Gastrocnemius medialis (tissue), 4 donors: ENCODE measurements at regions not wholly inside any gene's neighbourhood (a gene's known extent, or its start where the extent isn't known, plus 50 kb on each side); places are given as distances from the start of the nearest gene placed in this dataset.

Experiments
- ATAC-seq, 2 donors: fragments of 150-250 bp; one replicate each; pipeline ENCODE4 v1.9.1; 2016
- DNase-seq, 2 donors: peaks; one replicate each; pipeline ENCODE4 v3.0.0-alpha.2; 2019
- H3K27ac ChIP-seq, 4 donors: fragments of 200-600 bp; sonication (generic); 1 replicate in 1 of 4; 2 replicates in 3 of 4; pipeline ENCODE4 v1.5.1; 2016 to 2018; ENCODE audit warnings: mild to moderate bottlenecking in 2 of 4, moderate library complexity in 1 of 4
- H3K27me3 ChIP-seq, 3 donors: fragments of 200-600 bp; sonication (generic) in 2 of 3; 1 replicate in 1 of 3; 2 replicates in 2 of 3; pipeline versions ENCODE4 v1.5.1 to v1.6.0; 2016 to 2019; ENCODE audit warnings: mild to moderate bottlenecking in 1 of 3, moderate library complexity in 1 of 3
- H3K36me3 ChIP-seq, 2 donors: fragments of 200-600 bp; sonication (generic) in 1 of 2; one replicate each; pipeline ENCODE4 v1.5.1; 2017 to 2018
- H3K4me1 ChIP-seq, 2 donors: fragments of 200-600 bp; sonication (generic) in 1 of 2; one replicate each; pipeline ENCODE4 v1.5.1; 2016 to 2017; ENCODE audit warnings: mild to moderate bottlenecking in 2 of 2
- H3K4me3 ChIP-seq, 4 donors: fragments of 200-600 bp; sonication (generic) in 3 of 4; 1 replicate in 1 of 4; 2 replicates in 3 of 4; pipeline ENCODE4 v1.5.1; 2016 to 2019; ENCODE audit warnings: mild to moderate bottlenecking in 2 of 4
- H3K9me3 ChIP-seq, 3 donors: fragments of 200-600 bp; sonication (generic) in 2 of 3; 1 replicate in 1 of 3; 2 replicates in 2 of 3; pipeline ENCODE4 v1.5.1; 2016 to 2019
- POLR2A ChIP-seq, 2 donors: fragments of 450-650 bp; IDR thresholded peaks; one replicate each; pipeline ENCODE4 v1.6.1; 2017; ENCODE audit warnings: antibody characterized with exemption in 2 of 2, mild to moderate bottlenecking in 2 of 2, moderate library complexity in 2 of 2
- in situ Hi-C, 4 donors: fragments of 200-750 bp; cut with MboI; loops; one replicate each; pipeline versions ENCODE4 v1.15.0 to v1.8.0; 2017; ENCODE audit warnings: low sequenced_read_pairs in 4 of 4
- intact Hi-C: fragments of 100-400 bp; cut with DNase I; formaldehyde crosslinking; loops from one replicate; pipeline ENCODE4 v1.15.1; 2023; ENCODE audit warnings: low total_unique reads
- TF ChIP-seq, protein P1 (sequence below), 5 experiments: fragments of 450-650 bp in 3 of 5; fragments of 200-600 bp in 2 of 5; sonication (generic) in 2 of 5; IDR thresholded peaks in 4 of 5; conservative IDR thresholded peaks in 1 of 5; 1 replicate in 4 of 5; 2 replicates in 1 of 5; pipeline ENCODE4 v1.5.1; 2016 to 2019; ENCODE audit warnings: antibody characterized with exemption in 5 of 5, mild to moderate bottlenecking in 3 of 5, moderate library complexity in 3 of 5

GRCh38 chr12:97359021-97359690, 103.4 kb upstream of the RMST start:
- Histone ChIP-seq H3K9me3 (no peaks in the 10 kb centered on the region), H3K27ac (no peak overlapping the region), H3K4me3 (no peak overlapping the region), H3K27me3 (no peaks in the 10 kb centered on the region), H3K36me3 (no peaks in the 10 kb centered on the region), H3K4me1 (no peaks in the 10 kb centered on the region)
- in situ Hi-C loops: no loop called here
- no peak for TF ChIP-seq POLR2A (IDR thresholded peaks at IDR 0.05)
- TF ChIP-seq, protein P1, sequence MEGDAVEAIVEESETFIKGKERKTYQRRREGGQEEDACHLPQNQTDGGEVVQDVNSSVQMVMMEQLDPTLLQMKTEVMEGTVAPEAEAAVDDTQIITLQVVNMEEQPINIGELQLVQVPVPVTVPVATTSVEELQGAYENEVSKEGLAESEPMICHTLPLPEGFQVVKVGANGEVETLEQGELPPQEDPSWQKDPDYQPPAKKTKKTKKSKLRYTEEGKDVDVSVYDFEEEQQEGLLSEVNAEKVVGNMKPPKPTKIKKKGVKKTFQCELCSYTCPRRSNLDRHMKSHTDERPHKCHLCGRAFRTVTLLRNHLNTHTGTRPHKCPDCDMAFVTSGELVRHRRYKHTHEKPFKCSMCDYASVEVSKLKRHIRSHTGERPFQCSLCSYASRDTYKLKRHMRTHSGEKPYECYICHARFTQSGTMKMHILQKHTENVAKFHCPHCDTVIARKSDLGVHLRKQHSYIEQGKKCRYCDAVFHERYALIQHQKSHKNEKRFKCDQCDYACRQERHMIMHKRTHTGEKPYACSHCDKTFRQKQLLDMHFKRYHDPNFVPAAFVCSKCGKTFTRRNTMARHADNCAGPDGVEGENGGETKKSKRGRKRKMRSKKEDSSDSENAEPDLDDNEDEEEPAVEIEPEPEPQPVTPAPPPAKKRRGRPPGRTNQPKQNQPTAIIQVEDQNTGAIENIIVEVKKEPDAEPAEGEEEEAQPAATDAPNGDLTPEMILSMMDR (IDR thresholded peaks at IDR 0.05 in 4 of 5, conservative IDR thresholded peaks at IDR 0.05 in 1 of 5): no peak
- intact Hi-C loops: no loop called here
- ATAC-seq: no peak
- DNase-seq: no peak

DNA sequence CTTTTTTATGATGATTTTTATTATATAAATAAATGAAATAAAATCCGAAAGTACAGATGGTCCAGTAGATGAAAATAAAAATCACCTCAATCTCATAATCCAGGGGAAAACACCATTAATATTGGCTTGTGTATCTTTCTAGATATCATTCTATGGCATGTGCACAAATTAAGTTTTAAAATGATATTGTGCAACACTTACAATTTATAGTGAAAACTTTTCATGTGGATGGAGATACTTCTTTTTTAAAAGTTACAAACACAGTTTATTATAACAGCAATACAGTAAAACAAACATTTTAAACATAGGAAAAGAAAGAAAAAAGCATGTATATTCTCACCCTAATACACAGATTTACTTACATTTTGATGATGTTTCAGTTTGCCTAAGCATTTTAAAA, 98.9 kb upstream of the RMST start:
- in situ Hi-C loops (no loop called here), intact Hi-C loops (no loop called here)
- no peak for DNase-seq
- Histone ChIP-seq H3K9me3 (no peaks in the 10 kb centered on the region), H3K4me1 (no peaks in the 10 kb centered on the region), H3K36me3 (no peaks in the 10 kb centered on the region), H3K27ac (no peak overlapping the region), H3K27me3 (no peaks in the 10 kb centered on the region), H3K4me3 (no peak overlapping the region)
- ATAC-seq: no peak
- no peak for TF ChIP-seq POLR2A (IDR thresholded peaks at IDR 0.05)
- TF ChIP-seq, protein P1 (IDR thresholded peaks at IDR 0.05 in 4 of 5, conservative IDR thresholded peaks at IDR 0.05 in 1 of 5): no peak

GRCh38 chr12:97368462-97369163, 94.0 kb upstream of the RMST start:
- no peaks in the 10 kb centered on the region for H3K4me1 ChIP-seq
- no peak for TF ChIP-seq POLR2A (IDR thresholded peaks at IDR 0.05)
- TF ChIP-seq, protein P1 (IDR thresholded peaks at IDR 0.05 in 4 of 5, conservative IDR thresholded peaks at IDR 0.05 in 1 of 5): no peak
- DNase-seq: no peak
- no peaks in the 10 kb centered on the region for H3K9me3 ChIP-seq
- ATAC-seq: no peak
- H3K27ac ChIP-seq: no peak overlapping the region
- in situ Hi-C loops (no loop called here), intact Hi-C loops (no loop called here)
- H3K36me3 ChIP-seq: no peaks in the 10 kb centered on the region
- no peaks in the 10 kb centered on the region for H3K27me3 ChIP-seq
- H3K4me3 ChIP-seq: no peak overlapping the region

- Histone ChIP-seq H3K27me3 (no peaks in the 10 kb centered on the region), H3K27ac (no peak overlapping the region), H3K4me3 (no peak overlapping the region), H3K36me3 (no peaks in the 10 kb centered on the region), H3K9me3 (no peaks in the 10 kb centered on the region), H3K4me1 (no peaks in the 10 kb centered on the region)
- DNase-seq (no peak), ATAC-seq (no peak)
- in situ Hi-C loops (no loop called here), intact Hi-C loops (no loop called here)
- TF ChIP-seq POLR2A (IDR thresholded peaks at IDR 0.05): no peak
- TF ChIP-seq, protein P1 (IDR thresholded peaks at IDR 0.05 in 4 of 5, conservative IDR thresholded peaks at IDR 0.05 in 1 of 5): no peak
These were observed 87.3 kb upstream of the RMST start for GRCh38 chr12:97375310-97375709.
